GM12878 (cell line): ENCODE measurements at regions not wholly inside any gene's neighbourhood (a gene's known extent, or its start where the extent isn't known, plus 50 kb on each side); places are given as distances from the start of the nearest gene placed in this dataset.

Experiments used
- ATAC-seq: fragments of 200-7000 bp; cut with Tn5 transposase; 3 replicates; pipeline ENCODE4 v1.9.1; 2020; ENCODE audit warnings: mild to moderate bottlenecking, moderate library complexity
- BruUV-seq: library from RNA; stranded (reverse); fragments of 400-500 nt; replicated peaks from 2 replicates; lab custom pipeline; 2021; lab: Mats Ljungman, UMichigan
- CTCF ChIA-PET: fragments of 300-600 bp; sonication (Branson Sonifier 250); formaldehyde crosslinking; extraction: SDS; loops from one replicate; lab custom pipeline; 2021; ENCODE audit warnings: inconsistent platforms; lab: Yijun Ruan, JAX
- POLR2A ChIA-PET: fragments of 350-600 bp; formaldehyde crosslinking; extraction: SDS; loops from one replicate; lab custom pipeline; 2021; ENCODE audit warnings: inconsistent platforms; lab: Charles Lee
- RAD21 ChIA-PET: fragments of 300-600 bp; sonication (Branson Sonifier 250); formaldehyde crosslinking; loops from one replicate; lab custom pipeline; 2023; ENCODE audit warnings: antibody characterized with exemption; ENCODE audit not compliant: unreplicated experiment; lab: Charles Lee
- SMC1A ChIA-PET: fragments of 300-600 bp; sonication (Branson Sonifier 250); formaldehyde crosslinking; loops from one replicate; lab custom pipeline; 2023; ENCODE audit not compliant: unreplicated experiment, uncharacterized antibody; lab: Charles Lee
- DNase-seq: peaks from one replicate; pipeline ENCODE4 v3.0.0-alpha.2; 2011; ENCODE audit warnings: low read depth, low spot score
- FAIRE-seq: peaks from 3 replicates; lab custom pipeline; 2011; peaks lifted over from hg19 to GRCh38; lab: Jason Lieb, UNC
- H2AFZ ChIP-seq: 2 replicates; pipeline ENCODE4 v1.6.0; 2011; ENCODE audit warnings: low read depth, low read length, control low read depth; ENCODE audit not compliant: control insufficient read depth
- H3K27ac ChIP-seq: 2 replicates; pipeline ENCODE4 v1.5.1; 2011; ENCODE audit warnings: control low read depth; ENCODE audit not compliant: control insufficient read depth, insufficient read depth
- H3K27me3 ChIP-seq, 2 experiments: replicated peaks in 1 of 2; 2 replicates each; pipeline versions ENCODE4 v1.6.0 to v1.6.1; 2011; ENCODE audit warnings: low read length in 1 of 2; ENCODE audit not compliant: control insufficient read depth in 2 of 2, insufficient read depth in 2 of 2
- H3K36me3 ChIP-seq, 2 experiments: 2 replicates each; pipeline ENCODE4 v1.5.1; 2011; ENCODE audit warnings: low read length in 1 of 2; ENCODE audit not compliant: control insufficient read depth in 2 of 2, insufficient read depth in 2 of 2
- H3K4me1 ChIP-seq: 2 replicates; pipeline ENCODE4 v1.6.1; 2011; ENCODE audit warnings: mild to moderate bottlenecking, low read length, moderate library complexity, mixed read lengths; ENCODE audit not compliant: control insufficient read depth, insufficient read depth
- H3K4me2 ChIP-seq: 2 replicates; pipeline ENCODE4 v1.6.0; 2011; ENCODE audit warnings: control low read depth; ENCODE audit not compliant: control insufficient read depth, insufficient read depth
- H3K4me3 ChIP-seq: fragments of 200-600 bp; sonication (generic); 2 replicates; pipeline ENCODE4 v1.5.1; 2016
- H3K79me2 ChIP-seq: 2 replicates; pipeline ENCODE4 v1.6.0; 2011; ENCODE audit warnings: low read length; ENCODE audit not compliant: control insufficient read depth, insufficient read depth
- H3K9ac ChIP-seq: 2 replicates; pipeline ENCODE4 v1.8.0; 2011; ENCODE audit warnings: low read length, control low read depth, mixed read lengths; ENCODE audit not compliant: control insufficient read depth, insufficient read depth
- H3K9me3 ChIP-seq: replicated peaks from 3 replicates; pipeline ENCODE4 v1.5.1; 2011; ENCODE audit warnings: mild to moderate bottlenecking, low read length; ENCODE audit not compliant: control insufficient read depth, insufficient read depth
- H4K20me1 ChIP-seq: 2 replicates; pipeline ENCODE4 v1.6.0; 2011; ENCODE audit not compliant: control insufficient read depth, insufficient read depth
- BCL3 ChIP-seq: IDR thresholded peaks from 2 replicates; pipeline ENCODE4 v1.6.1; 2011; ENCODE audit warnings: borderline replicate concordance, low read depth, mild to moderate bottlenecking, moderate library complexity, low read length; ENCODE audit not compliant: insufficient read depth, poor library complexity, severe bottlenecking
- E4F1 ChIP-seq: fragments of 450-650 bp; IDR thresholded peaks from 2 replicates; pipeline ENCODE4 v1.6.1; 2018; ENCODE audit warnings: borderline replicate concordance, mild to moderate bottlenecking; ENCODE audit not compliant: partially characterized antibody
- EGR1 ChIP-seq, 2 experiments: IDR thresholded peaks; 1 replicate in 1 of 2; 2 replicates in 1 of 2; pipeline ENCODE4 v1.6.1; 2011 to 2012; ENCODE audit warnings: low read depth in 2 of 2, low read length in 2 of 2, borderline replicate concordance in 1 of 2, mild to moderate bottlenecking in 1 of 2, moderate library complexity in 1 of 2
- FOS ChIP-seq: IDR thresholded peaks from 3 replicates; pipeline ENCODE4 v1.6.1; 2011; ENCODE audit warnings: borderline replicate concordance; ENCODE audit not compliant: insufficient read length; ENCODE audit errors: extremely low read depth
- HCFC1 ChIP-seq: fragments of 150-350 bp; IDR thresholded peaks from 2 replicates; pipeline ENCODE4 v1.6.1; 2014; ENCODE audit warnings: low read length
- MEF2B ChIP-seq: fragments of 450-650 bp; IDR thresholded peaks from 2 replicates; pipeline ENCODE4 v1.6.1; 2018; ENCODE audit warnings: mild to moderate bottlenecking, moderate library complexity; ENCODE audit not compliant: partially characterized antibody, poor library complexity, severe bottlenecking
- SMAD1 ChIP-seq: fragments of 450-650 bp; IDR thresholded peaks from 2 replicates; pipeline ENCODE4 v1.6.1; 2018; ENCODE audit warnings: mild to moderate bottlenecking, low read depth; ENCODE audit not compliant: partially characterized antibody
- TCF3 ChIP-seq: IDR thresholded peaks from 2 replicates; pipeline ENCODE4 v1.6.1; 2012; ENCODE audit warnings: low read depth, mild to moderate bottlenecking, low read length, borderline replicate concordance; ENCODE audit not compliant: insufficient read depth
- YY1 ChIP-seq: IDR thresholded peaks from 2 replicates; pipeline ENCODE4 v1.6.1; 2011; ENCODE audit warnings: low read depth, mild to moderate bottlenecking, low read length
- ZZZ3 ChIP-seq: IDR thresholded peaks from 2 replicates; pipeline ENCODE4 v1.6.1; 2011; ENCODE audit warnings: low read depth; ENCODE audit not compliant: control insufficient read depth, insufficient read length
- WGBS: methylation state at CpG from one replicate; pipeline ENCODE4 v1.1.6; 2016; ENCODE audit warnings: low lambda C conversion rate; ENCODE audit not compliant: insufficient replicate concordance, insufficient coverage; ENCODE audit errors: missing lambda C conversion rate; 5-methylcytosine and 5-hydroxymethylcytosine counted together
- in situ Hi-C: fragments of 300-500 bp; cut with MboI; formaldehyde crosslinking; loops from 9 replicates; pipeline ENCODE4 v1.14.3; 2018; ENCODE audit warnings: mixed read lengths
- intact Hi-C: fragments of 100-400 bp; cut with micrococcal nuclease; formaldehyde crosslinking; loops from one replicate; pipeline ENCODE4 v1.14.2; 2022; ENCODE audit not compliant: unreplicated experiment
- TF ChIP-seq, protein P1 (sequence below): fragments of 450-650 bp; formaldehyde crosslinking; IDR thresholded peaks from 2 replicates; pipeline ENCODE4 v1.4.0; 2022; ENCODE audit warnings: mild to moderate bottlenecking, moderate library complexity
- TF ChIP-seq, protein P2 (sequence below): fragments of 450-650 bp; IDR thresholded peaks from 2 replicates; pipeline ENCODE4 v1.6.1; 2017; ENCODE audit warnings: low read depth, mild to moderate bottlenecking, moderate library complexity

GRCh38 chr2:106667478-106668070 lies 180.4 kb downstream of the CD8B2 start:
- Histone ChIP-seq H3K4me2 (no peak overlapping the region), H3K27me3 (no peaks in the 10 kb centered on the region), H4K20me1 (no peaks in the 10 kb centered on the region), H3K4me1 (no peaks in the 10 kb centered on the region), H3K36me3 (no peaks in the 10 kb centered on the region), H3K9ac (no peak overlapping the region), H3K9me3 (no peaks in the 10 kb centered on the region; the same call in 2 of the 3 replicates), H3K79me2 (no peaks in the 10 kb centered on the region), H3K27ac (no peak overlapping the region), H2AFZ (no peak overlapping the region), H3K4me3 (no peak overlapping the region)
- ChIA-PET SMC1A (interaction anchor here (0.8 kb wide), 1 partner anchor 9 kb away, joined by 3 read pairs; no protein-coding TSS in a partner anchor), CTCF (no interaction called here), POLR2A (no interaction called here), RAD21 (no interaction called here)
- FAIRE-seq (no peak), ATAC-seq (no peak), DNase-seq (no peak)
- BruUV-seq, result no TSS peak
- TF ChIP-seq, protein P1, sequence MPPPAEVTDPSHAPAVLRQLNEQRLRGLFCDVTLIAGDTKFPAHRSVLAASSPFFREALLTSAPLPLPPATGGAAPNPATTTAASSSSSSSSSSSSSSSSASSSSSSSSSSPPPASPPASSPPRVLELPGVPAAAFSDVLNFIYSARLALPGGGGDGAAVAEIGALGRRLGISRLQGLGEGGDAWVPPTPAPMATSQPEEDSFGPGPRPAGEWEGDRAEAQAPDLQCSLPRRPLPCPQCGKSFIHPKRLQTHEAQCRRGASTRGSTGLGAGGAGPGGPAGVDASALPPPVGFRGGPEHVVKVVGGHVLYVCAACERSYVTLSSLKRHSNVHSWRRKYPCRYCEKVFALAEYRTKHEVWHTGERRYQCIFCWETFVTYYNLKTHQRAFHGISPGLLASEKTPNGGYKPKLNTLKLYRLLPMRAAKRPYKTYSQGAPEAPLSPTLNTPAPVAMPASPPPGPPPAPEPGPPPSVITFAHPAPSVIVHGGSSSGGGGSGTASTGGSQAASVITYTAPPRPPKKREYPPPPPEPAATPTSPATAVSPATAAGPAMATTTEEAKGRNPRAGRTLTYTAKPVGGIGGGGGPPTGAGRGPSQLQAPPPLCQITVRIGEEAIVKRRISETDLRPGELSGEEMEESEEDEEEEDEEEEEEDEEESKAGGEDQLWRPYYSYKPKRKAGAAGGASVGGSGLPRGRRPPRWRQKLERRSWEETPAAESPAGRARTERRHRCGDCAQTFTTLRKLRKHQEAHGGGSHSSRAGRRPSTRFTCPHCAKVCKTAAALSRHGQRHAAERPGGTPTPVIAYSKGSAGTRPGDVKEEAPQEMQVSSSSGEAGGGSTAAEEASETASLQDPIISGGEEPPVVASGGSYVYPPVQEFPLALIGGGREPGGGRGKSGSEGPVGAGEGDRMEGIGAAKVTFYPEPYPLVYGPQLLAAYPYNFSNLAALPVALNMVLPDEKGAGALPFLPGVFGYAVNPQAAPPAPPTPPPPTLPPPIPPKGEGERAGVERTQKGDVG (CRISPR knock-in tag), result no peak
- TF ChIP-seq FOS (no peak), MEF2B (no peak), SMAD1 (no peak), TCF3 (no peak), ZZZ3 (no peak), E4F1 (no peak), YY1 (no peak), HCFC1 (no peak), BCL3 (no peak), EGR1 (IDR thresholded peaks at IDR 0.05; ENCODE audit: borderline replicate concordance in 1 of 2, low read depth in 2 of 2, low read length in 2 of 2) (no peak)
- TF ChIP-seq, protein P2, sequence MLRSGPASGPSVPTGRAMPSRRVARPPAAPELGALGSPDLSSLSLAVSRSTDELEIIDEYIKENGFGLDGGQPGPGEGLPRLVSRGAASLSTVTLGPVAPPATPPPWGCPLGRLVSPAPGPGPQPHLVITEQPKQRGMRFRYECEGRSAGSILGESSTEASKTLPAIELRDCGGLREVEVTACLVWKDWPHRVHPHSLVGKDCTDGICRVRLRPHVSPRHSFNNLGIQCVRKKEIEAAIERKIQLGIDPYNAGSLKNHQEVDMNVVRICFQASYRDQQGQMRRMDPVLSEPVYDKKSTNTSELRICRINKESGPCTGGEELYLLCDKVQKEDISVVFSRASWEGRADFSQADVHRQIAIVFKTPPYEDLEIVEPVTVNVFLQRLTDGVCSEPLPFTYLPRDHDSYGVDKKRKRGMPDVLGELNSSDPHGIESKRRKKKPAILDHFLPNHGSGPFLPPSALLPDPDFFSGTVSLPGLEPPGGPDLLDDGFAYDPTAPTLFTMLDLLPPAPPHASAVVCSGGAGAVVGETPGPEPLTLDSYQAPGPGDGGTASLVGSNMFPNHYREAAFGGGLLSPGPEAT, result no peak
- intact Hi-C loops (no loop called here), in situ Hi-C loops (no loop called here)
- WGBS, result 62% methylated on average over 2 of the region's 2 CpGs
